AG09309 (cell line): ENCODE measurements at regions not wholly inside any gene's neighbourhood (a gene's known extent, or its start where the extent isn't known, plus 50 kb on each side); places are given as distances from the start of the nearest gene placed in this dataset.

Experiments used
- DNase-seq: peaks from one replicate; pipeline ENCODE4 v3.0.0-alpha.2; 2010; ENCODE audit warnings: low read depth
- H3K4me3 ChIP-seq: 2 replicates; pipeline ENCODE4 v1.5.1; 2011; ENCODE audit warnings: mild to moderate bottlenecking, low read depth, low read length, moderate library complexity; ENCODE audit not compliant: control insufficient read depth
- TF ChIP-seq, protein P1 (sequence below): IDR thresholded peaks from 2 replicates; pipeline ENCODE4 v1.5.1; 2011; ENCODE audit warnings: mild to moderate bottlenecking, low read depth, low read length, inconsistent platforms; ENCODE audit not compliant: insufficient read depth, control insufficient read depth; ENCODE audit errors: missing control alignments

DNA sequence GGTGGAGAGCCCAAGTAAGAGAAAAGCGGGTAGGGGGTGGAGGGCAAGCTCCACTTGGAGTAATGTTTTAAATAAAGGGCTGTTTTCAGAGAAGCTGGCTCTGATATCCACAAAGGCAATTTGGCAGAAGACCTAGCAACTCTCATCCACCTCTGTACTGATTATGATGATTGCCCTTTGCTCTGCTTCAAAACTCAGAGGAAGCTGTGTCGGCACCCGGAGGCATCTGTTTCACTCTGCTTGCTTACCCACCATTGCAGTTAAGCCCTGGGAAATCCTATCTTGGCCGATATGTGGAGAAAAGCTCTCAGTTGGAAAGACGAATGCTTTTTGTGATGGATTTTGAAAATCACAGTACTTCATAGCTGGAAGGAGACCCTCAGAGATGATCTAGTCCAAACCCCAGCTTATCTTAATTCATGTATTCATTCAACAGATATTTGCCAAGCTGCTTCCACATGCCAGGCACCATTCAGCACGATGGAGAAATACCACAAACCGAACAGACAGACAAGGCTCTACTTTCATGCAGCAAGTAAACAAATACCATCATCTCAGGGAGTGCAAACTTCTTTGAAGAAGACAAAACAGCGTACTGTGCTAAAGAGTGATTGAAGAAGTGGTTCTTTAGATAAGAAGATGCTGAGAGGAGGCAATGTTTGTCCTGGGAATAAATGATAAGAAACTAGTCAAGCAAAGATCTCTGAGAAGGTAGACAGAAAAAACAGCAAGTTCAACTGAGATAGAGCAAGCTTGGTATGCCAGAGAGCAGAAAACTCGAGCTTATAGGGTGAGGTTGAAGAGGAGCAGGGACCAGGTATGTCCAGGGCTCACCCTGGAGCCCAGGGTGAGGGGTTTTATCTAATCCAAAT lies 140.4 kb upstream of the SPDL1 start:
- H3K4me3 ChIP-seq, result no peak overlapping the region
- TF ChIP-seq, protein P1, sequence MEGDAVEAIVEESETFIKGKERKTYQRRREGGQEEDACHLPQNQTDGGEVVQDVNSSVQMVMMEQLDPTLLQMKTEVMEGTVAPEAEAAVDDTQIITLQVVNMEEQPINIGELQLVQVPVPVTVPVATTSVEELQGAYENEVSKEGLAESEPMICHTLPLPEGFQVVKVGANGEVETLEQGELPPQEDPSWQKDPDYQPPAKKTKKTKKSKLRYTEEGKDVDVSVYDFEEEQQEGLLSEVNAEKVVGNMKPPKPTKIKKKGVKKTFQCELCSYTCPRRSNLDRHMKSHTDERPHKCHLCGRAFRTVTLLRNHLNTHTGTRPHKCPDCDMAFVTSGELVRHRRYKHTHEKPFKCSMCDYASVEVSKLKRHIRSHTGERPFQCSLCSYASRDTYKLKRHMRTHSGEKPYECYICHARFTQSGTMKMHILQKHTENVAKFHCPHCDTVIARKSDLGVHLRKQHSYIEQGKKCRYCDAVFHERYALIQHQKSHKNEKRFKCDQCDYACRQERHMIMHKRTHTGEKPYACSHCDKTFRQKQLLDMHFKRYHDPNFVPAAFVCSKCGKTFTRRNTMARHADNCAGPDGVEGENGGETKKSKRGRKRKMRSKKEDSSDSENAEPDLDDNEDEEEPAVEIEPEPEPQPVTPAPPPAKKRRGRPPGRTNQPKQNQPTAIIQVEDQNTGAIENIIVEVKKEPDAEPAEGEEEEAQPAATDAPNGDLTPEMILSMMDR, result no peak
- DNase-seq, result no peak

DNA sequence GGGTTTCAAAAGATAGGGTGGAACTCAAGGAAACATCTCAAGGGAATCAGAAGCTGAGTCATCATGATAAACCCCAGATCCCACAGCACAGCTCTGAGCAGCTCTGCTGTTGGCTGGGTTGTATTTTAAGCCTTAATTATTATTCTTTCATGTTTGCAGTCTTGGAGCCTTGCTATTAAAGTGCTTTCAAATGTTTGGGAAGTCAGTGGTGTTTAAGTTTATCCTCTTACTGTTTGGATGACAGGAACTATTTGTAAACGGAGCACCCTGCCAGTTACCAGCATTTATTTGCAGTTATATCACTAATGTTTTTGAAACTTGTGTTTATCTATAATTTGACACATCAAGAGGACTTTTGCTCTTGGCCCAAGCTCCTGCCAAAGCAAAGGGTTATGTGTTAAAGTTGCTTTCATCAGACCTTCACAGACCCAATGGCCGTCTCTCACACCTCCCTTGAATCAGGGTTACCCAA lies 141.1 kb upstream of the SPDL1 start:
- TF ChIP-seq, protein P1, result no peak
- no peak for DNase-seq
- no peak overlapping the region for H3K4me3 ChIP-seq

DNA sequence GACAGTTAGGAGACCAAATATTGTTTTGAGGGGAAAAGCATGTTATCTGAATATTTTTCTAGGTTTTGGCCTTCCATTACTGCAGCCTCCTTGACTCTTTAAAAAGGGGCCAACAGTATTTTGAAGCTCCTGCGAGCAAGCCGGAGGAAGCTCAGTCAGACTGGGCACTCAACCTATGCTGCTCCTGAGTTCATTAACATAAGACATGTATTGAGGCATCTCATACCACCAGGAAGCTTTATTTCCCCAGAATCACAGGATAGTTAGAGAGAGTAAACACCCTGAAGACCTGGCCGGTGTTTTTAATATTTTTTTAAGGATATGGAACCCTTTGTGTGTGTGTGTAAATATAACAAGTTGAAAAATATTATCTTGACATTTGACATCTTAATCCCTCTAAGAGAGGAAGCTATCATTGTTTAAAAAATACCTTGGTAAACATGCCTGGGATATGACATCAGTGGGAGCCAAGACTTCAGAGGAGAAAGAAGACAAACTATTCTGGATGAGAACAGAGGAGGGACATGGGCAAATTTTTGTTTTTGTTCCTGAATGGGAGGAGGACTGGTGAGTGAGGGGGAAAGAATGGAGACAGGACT lies 139.3 kb upstream of the SLIT3 start:
- TF ChIP-seq, protein P1, result no peak
- no peak for DNase-seq
- no peak overlapping the region for H3K4me3 ChIP-seq

DNA sequence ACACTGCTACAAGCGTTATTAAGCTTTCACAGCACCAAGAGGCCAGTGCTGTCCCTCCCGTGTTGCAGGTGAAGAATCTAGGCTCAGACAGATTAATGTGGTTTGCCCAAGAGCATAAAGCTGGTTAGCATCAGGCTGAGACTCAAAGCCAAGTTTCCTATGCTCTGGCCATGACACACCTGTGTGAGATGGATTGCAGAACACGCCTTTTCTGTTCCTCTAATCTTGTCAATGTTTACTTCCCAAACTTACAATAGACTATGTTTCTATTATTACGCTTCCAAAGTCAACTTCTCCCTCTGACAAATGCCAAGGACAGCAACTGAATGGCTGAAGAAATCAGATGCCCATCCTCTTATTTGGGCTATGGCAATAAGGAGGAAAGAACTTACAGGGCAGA lies 138.4 kb upstream of the SLIT3 start:
- H3K4me3 ChIP-seq, result no peak overlapping the region
- no peak for DNase-seq
- TF ChIP-seq, protein P1, result no peak

DNA sequence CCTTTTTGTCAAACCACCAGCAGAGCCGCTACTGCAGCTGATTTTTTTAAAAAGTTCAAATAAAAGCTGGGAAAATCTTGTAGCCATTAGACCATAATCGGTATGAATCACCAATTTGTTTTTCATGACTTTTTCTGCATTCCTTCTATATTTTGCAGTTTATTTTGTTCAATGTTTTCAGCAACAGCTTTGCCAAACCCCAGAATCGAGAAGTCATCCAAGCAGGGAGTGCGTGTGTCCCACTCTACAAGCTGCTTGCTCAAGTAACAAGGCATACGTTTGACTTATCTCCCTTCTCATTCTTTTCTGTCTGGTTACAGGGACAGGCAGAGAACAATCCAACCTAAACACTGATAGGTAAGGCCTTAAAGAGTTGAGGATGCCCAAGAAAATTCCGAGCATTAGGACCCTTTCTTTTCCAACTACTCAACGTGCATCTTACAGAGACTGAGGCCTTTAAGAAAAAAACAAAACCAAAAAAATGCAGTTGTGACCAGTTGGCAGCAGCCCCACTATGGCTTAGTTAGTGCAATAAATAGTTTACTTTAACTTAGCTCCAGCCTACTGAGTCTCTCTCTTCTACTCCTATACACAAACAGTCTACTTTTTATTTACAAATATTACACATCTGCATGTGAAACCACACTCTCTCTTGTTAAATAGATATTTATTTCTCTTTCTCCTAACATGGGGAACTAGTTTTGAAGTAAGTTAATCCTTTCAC lies 134.7 kb upstream of the SLIT3 start:
- TF ChIP-seq, protein P1, result no peak
- H3K4me3 ChIP-seq, result no peak overlapping the region
- no peak for DNase-seq

DNA sequence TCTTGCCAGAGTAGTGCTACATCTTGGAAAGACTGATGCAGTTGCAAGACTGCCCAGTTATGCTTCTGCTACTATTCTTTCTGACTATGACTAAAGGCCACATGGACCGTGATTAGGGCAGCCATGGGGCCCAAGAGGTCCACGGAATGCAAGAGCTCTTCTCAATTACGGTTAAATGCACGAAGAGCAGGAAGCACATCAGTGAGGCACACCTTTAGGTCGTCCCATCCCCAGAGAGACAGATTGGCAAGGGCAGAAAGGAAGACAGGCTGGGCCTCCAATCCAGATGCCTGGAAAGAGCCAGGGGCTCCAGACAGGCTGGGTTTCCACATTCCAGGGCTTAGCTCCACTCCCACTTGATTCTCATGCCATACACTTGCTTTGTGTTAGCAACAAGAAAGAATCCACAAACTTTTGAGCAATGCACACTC lies 132.3 kb upstream of the SLIT3 start:
- no peak overlapping the region for H3K4me3 ChIP-seq
- DNase-seq, result no peak
- TF ChIP-seq, protein P1, result no peak
